ENCODE measurements at regions not wholly inside any gene's neighbourhood (a gene's known extent, or its start where the extent isn't known, plus 50 kb on each side); places are given as distances from the start of the nearest gene placed in this dataset.
"Not testable (repeated sequence)": the region's sequence is repeated elsewhere in the genome, so short reads cannot be mapped to it uniquely, and the experiment has no call there.

DNA sequence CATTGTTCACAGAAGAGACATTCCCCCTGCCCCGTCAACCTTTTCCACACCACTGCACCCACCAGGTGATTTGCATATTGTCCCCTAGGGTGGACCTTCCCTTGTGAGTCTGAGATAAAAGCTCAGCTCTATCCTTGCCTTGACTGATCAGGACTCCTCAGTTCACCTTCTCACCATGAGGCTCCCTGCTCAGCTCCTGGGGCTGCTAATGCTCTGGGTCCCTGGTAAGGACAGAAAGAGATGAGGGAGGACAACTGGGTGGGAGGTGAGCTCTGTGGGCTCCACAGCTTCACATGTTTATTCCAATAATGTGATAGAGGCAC, 1160.1 kb downstream of the RPIA start:
- DNase-seq (ENCODE audit: extremely low read depth, low read depth), result no peak
- TF ChIP-seq, protein P1, sequence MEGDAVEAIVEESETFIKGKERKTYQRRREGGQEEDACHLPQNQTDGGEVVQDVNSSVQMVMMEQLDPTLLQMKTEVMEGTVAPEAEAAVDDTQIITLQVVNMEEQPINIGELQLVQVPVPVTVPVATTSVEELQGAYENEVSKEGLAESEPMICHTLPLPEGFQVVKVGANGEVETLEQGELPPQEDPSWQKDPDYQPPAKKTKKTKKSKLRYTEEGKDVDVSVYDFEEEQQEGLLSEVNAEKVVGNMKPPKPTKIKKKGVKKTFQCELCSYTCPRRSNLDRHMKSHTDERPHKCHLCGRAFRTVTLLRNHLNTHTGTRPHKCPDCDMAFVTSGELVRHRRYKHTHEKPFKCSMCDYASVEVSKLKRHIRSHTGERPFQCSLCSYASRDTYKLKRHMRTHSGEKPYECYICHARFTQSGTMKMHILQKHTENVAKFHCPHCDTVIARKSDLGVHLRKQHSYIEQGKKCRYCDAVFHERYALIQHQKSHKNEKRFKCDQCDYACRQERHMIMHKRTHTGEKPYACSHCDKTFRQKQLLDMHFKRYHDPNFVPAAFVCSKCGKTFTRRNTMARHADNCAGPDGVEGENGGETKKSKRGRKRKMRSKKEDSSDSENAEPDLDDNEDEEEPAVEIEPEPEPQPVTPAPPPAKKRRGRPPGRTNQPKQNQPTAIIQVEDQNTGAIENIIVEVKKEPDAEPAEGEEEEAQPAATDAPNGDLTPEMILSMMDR (IDR thresholded peaks at IDR 0.05; ENCODE audit: low read depth, low read length), result no peak

GRCh38 chr2:89853427-89853826, 1162.0 kb downstream of the RPIA start:
- not testable (repeated sequence) for DNase-seq (ENCODE audit: extremely low read depth, low read depth)

- not testable (repeated sequence) for DNase-seq (ENCODE audit: extremely low read depth, low read depth)
Measured at GRCh38 chr2:89855752-89856151, 1164.3 kb downstream of the RPIA start.

- not testable (repeated sequence) for DNase-seq (ENCODE audit: extremely low read depth, low read depth)
Measured at GRCh38 chr2:89856305-89856704, 1164.8 kb downstream of the RPIA start.

DNA sequence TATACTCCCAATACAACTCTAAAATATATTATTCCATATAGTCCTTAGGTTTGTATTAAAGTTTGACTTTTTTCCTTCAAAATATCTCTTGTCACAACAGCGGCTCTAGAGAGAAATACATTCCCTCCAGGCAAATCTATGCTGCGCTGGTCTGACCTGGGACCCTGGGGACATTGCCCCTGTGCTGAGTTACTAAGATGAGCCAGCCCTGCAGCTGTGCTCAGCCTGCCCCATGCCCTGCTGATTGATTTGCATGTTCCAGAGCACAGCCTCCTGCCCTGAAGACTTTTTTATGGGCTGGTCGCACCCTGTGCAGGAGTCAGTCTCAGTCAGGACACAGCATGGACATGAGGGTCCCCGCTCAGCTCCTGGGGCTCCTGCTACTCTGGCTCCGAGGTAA, 1170.7 kb downstream of the RPIA start:
- not testable (repeated sequence) for DNase-seq (ENCODE audit: extremely low read depth, low read depth)

DNA sequence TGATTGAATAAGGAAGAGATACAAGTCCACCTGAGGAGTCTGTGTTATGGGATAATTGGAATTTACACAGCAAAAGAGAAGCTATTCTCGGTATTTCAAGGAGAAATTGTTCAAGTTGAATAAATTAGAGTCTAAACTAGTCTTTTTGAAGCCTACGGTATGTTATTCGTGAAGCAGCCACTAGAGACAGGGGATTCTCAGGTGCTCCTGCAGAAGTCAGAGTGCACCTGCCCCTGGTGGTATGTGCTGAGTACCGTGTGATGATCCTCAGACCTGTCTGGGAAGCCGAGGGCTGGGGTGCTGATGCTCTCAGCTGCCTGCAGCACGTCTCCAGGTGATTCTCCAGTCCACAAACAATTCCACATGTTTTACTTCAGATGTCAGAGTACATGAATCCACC, 1171.7 kb downstream of the RPIA start:
- DNase-seq (ENCODE audit: extremely low read depth, low read depth), result not testable (repeated sequence)

- DNase-seq (ENCODE audit: extremely low read depth, low read depth), result not testable (repeated sequence)
Measured at GRCh38 chr2:89874810-89875595, 1183.5 kb downstream of the RPIA start.

GRCh38 chr2:89876445-89876844, 1185.0 kb downstream of the RPIA start:
- DNase-seq (ENCODE audit: extremely low read depth, low read depth), result not testable (repeated sequence)

DNA sequence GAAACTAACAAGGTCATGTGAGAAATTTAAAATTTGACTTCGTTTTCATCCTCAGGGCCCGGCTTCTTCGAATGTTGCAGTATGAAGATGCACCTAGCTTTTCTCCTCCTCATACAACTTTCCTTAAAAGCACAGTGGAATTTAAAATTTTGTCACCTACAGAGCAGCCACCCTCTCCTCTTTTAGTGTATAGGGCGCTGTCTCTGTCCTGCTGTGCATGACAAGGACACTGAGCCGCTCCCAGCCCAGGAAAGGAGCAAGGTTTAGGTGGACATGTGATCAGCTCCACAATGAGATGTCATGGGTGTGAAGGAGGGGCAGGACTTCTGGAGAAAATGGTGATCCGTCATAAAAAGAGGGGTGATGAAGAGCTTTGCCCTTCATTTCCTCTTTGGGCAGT, 1185.4 kb downstream of the RPIA start:
- not testable (repeated sequence) for DNase-seq (ENCODE audit: extremely low read depth, low read depth)

DNA sequence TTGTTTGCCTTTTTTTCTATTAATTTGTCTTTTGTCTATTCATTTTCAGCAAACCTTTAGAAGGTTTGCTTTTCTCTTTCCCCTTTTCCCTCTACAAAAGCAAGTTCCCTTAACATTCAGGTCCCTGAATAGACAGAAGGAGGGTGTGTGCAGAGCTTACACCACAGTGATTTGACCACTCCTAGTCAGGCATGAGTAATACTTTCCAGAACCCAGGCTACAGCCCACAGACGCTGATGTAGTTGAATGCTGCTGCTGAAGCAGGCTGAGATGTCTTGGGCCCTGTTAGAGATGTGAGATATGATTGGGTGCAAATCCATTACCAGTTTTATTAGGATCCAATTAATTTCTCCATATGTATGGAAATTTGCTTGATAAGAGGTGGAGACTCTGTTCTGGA, 1191.4 kb downstream of the RPIA start:
- not testable (repeated sequence) for DNase-seq (ENCODE audit: extremely low read depth, low read depth)

- not testable (repeated sequence) for DNase-seq (ENCODE audit: extremely low read depth, low read depth)
Measured at GRCh38 chr2:89883624-89884023, 1192.2 kb downstream of the RPIA start.

DNA sequence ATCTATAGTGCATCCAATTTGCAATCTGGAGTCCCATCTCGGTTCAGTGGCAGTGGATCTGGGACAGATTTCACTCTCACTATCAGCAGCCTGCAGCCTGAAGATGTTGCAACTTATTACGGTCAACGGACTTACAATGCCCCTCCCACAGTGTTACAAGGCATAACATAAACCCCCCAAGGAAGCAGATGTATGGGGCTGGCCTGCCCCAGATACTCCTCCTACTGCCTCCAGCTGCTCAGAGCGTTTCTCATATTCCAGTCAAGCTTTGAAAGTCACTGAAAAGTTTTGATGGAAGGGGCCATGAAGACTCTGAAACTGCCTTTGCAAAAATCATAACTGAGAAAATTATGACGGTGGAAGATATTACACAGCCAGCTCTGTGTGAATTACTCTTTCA, 1193.6 kb downstream of the RPIA start:
- not testable (repeated sequence) for DNase-seq (ENCODE audit: extremely low read depth, low read depth)

- DNase-seq (ENCODE audit: extremely low read depth, low read depth), result not testable (repeated sequence)
Measured at GRCh38 chr2:89888693-89889092, 1197.2 kb downstream of the RPIA start.

GRCh38 chr2:89890185-89890773, 1198.8 kb downstream of the RPIA start:
- DNase-seq (ENCODE audit: extremely low read depth, low read depth), result not testable (repeated sequence)

- not testable (repeated sequence) for DNase-seq (ENCODE audit: extremely low read depth, low read depth)
Measured at GRCh38 chr2:89894988-89895387, 1203.5 kb downstream of the RPIA start.

DNA sequence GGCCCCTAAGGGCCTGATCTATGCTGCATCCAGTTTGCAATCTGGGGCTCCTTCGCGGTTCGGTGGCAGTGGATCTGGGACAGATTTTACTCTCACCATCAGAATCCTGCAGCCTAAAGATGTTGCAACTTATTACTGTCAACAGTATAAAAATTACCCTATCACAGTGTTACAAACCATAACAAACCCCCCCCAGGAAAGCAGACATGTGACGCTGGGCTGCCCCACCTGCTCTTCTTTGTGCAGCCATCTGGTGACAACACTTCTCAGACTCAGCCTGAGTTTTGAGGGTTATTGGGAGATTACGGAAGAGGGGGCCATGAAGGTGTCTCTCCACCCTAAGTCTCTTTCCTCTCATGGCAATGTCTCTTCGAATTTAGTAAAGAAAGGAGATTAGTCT, 1204.2 kb downstream of the RPIA start:
- DNase-seq (ENCODE audit: extremely low read depth, low read depth), result not testable (repeated sequence)

DNA sequence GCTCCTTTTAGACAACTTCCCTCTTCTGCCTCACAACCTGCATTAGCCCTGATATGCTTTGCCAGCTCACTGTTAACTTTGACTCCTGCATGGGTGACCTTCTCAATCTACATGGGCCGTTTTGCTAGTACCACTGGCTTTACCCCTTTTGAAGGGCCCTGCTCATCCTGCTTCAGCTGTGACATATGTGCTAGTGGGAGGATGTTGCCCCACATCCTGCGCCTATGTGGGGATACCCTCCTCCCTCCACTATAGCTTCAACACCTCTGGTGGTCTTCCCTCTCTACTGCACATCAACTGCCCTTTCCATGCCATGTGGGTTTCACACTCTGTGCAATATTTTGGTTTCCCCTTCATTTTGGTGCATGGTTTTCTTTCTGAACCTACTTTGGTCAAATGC, 1235.5 kb downstream of the RPIA start:
- not testable (repeated sequence) for DNase-seq (ENCODE audit: extremely low read depth, low read depth)

- peak; percentile 11 for DNase-seq (ENCODE audit: extremely low read depth, low read depth)
Measured at GRCh38 chr2:89935436-89935835, 1244.0 kb downstream of the RPIA start.

DNA sequence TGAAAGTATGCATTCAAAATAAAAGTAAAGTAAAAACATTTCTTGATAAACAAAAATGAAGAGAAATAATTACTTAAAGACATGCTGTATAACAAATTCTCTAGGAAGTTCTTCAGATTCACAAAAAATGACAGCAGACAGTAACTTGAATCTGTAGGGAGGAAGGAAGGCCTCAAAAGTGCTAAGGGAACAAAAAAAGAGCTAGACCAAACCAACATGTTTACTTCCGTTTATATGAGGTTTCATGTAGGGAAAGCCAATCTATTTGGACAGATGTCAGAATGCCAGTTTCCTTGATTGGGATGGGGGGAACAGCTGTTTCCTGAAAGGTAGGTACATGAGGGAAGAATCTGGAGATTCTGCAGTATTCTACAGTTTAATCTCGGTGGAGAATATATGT, 1244.5 kb downstream of the RPIA start:
- DNase-seq (ENCODE audit: extremely low read depth, low read depth), result not testable (repeated sequence)

GRCh38 chr2:89936559-89936958, 1245.1 kb downstream of the RPIA start:
- not testable (repeated sequence) for DNase-seq (ENCODE audit: extremely low read depth, low read depth)
